ENCODE measurements at regions not wholly inside any gene's neighbourhood (a gene's known extent, or its start where the extent isn't known, plus 50 kb on each side); places are given as distances from the start of the nearest gene placed in this dataset.

- no peak for TF ChIP-seq CTCF (IDR thresholded peaks at IDR 0.05)
- no peak for DNase-seq (ENCODE audit: low spot score)
- ATAC-seq (ENCODE audit: low FRiP score) = no peak
Observed at GRCh38 chr6:94270091-94270948, 851.0 kb upstream of the EPHA7 start.

GRCh38 chr6:94269256-94269655, 849.9 kb upstream of the EPHA7 start:
- TF ChIP-seq CTCF (IDR thresholded peaks at IDR 0.05) = no peak
- ATAC-seq (ENCODE audit: low FRiP score) (no peak), DNase-seq (ENCODE audit: low spot score) (no peak)

GRCh38 chr6:94260765-94261164, 841.4 kb upstream of the EPHA7 start:
- DNase-seq (ENCODE audit: low spot score) (no peak), ATAC-seq (ENCODE audit: low FRiP score) (no peak)
- TF ChIP-seq CTCF (IDR thresholded peaks at IDR 0.05) = no peak

GRCh38 chr6:94254689-94255088, 835.3 kb upstream of the EPHA7 start:
- no peak for TF ChIP-seq CTCF (IDR thresholded peaks at IDR 0.05)
- DNase-seq (ENCODE audit: low spot score) (no peak), ATAC-seq (ENCODE audit: low FRiP score) (no peak)

GRCh38 chr6:94251878-94252277, 832.5 kb upstream of the EPHA7 start:
- TF ChIP-seq CTCF (IDR thresholded peaks at IDR 0.05) = no peak
- ATAC-seq (ENCODE audit: low FRiP score) (no peak), DNase-seq (ENCODE audit: low spot score) (no peak)

- DNase-seq (ENCODE audit: low spot score) = no peak
- no peak for TF ChIP-seq CTCF (IDR thresholded peaks at IDR 0.05)
- no peak for ATAC-seq (ENCODE audit: low FRiP score)
Observed at GRCh38 chr6:94245395-94245794, 826.0 kb upstream of the EPHA7 start.

- no peak for DNase-seq (ENCODE audit: low spot score)
- ATAC-seq (ENCODE audit: low FRiP score) = no peak
- no peak for TF ChIP-seq CTCF (IDR thresholded peaks at IDR 0.05)
Observed at GRCh38 chr6:94238868-94239267, 819.5 kb upstream of the EPHA7 start.
